A549 (cell line): ENCODE measurements at regions not wholly inside any gene's neighbourhood (a gene's known extent, or its start where the extent isn't known, plus 50 kb on each side); places are given as distances from the start of the nearest gene placed in this dataset.

Experiments
- ATAC-seq, 2 experiments: fragments of 200-7000 bp in 1 of 2; fragments of >200 bp in 1 of 2; cut with Nextera tagmentation in 1 of 2; cut with Tn5 transposase in 1 of 2; 3 replicates each; pipeline versions ENCODE4 v1.8.0 to v1.9.1; 2018 to 2020; ENCODE audit warnings: mild to moderate bottlenecking in 1 of 2, moderate library complexity in 1 of 2
- CTCF ChIA-PET: fragments of 300-600 bp; sonication (Branson Sonifier 250); formaldehyde crosslinking; extraction: SDS; loops from one replicate; lab custom pipeline; 2021; ENCODE audit warnings: antibody characterized with exemption, inconsistent platforms; lab: Yijun Ruan, JAX
- POLR2A ChIA-PET: fragments of 350-600 bp; formaldehyde crosslinking; extraction: SDS; loops from one replicate; lab custom pipeline; 2021; ENCODE audit warnings: antibody characterized with exemption, inconsistent platforms; lab: Yijun Ruan, JAX
- DNase-seq, 2 experiments: peaks; one replicate each; pipeline versions ENCODE4 v3.0.0 to v3.0.0-alpha.2; 2011 to 2016; ENCODE audit warnings: low read depth in 1 of 2, low spot score in 1 of 2
- FAIRE-seq: peaks from 2 replicates; lab custom pipeline; 2011; peaks lifted over from hg19 to GRCh38; lab: Jason Lieb, UNC
- H3K27ac ChIP-seq, 2 experiments: fragments of >200 bp; sonication (Bioruptor Twin); formaldehyde crosslinking; 3 replicates each; pipeline ENCODE4 v1.5.1; 2016 to 2017
- H3K4me1 ChIP-seq: fragments of >200 bp; sonication (Bioruptor Twin); formaldehyde crosslinking; 3 replicates; pipeline ENCODE4 v1.6.1; 2016
- H3K4me2 ChIP-seq: fragments of >200 bp; sonication (Bioruptor Twin); formaldehyde crosslinking; 3 replicates; pipeline ENCODE4 v1.6.1; 2016
- H3K4me3 ChIP-seq: fragments of >200 bp; sonication (Bioruptor Twin); formaldehyde crosslinking; 3 replicates; pipeline ENCODE4 v1.5.1; 2016
- H3K9me3 ChIP-seq: fragments of >200 bp; sonication (Bioruptor Twin); formaldehyde crosslinking; 3 replicates; pipeline ENCODE4 v1.6.1; 2016
- BHLHE40 ChIP-seq: IDR thresholded peaks from 2 replicates; pipeline ENCODE4 v1.6.1; 2012; ENCODE audit warnings: low read depth, low read length, inconsistent platforms
- CHD4 ChIP-seq: fragments of 200-600 bp; sonication (generic); IDR thresholded peaks from 2 replicates; pipeline ENCODE4 v1.6.1; 2016; ENCODE audit warnings: antibody characterized with exemption, mild to moderate bottlenecking, borderline replicate concordance
- CTCF ChIP-seq: fragments of >200 bp; sonication (Bioruptor Twin); formaldehyde crosslinking; IDR thresholded peaks from 3 replicates; pipeline ENCODE4 v1.5.1; 2016
- E2F6 ChIP-seq: IDR thresholded peaks from 2 replicates; pipeline ENCODE4 v1.6.1; 2012; ENCODE audit warnings: low read depth, borderline replicate concordance
- EHF ChIP-seq: fragments of 250-450 bp; sonication (Bioruptor Pico); IDR thresholded peaks from 2 replicates; pipeline ENCODE4 v1.5.0; 2020; ENCODE audit warnings: mild to moderate bottlenecking
- ELK1 ChIP-seq: fragments of 150-350 bp; IDR thresholded peaks from 2 replicates; pipeline ENCODE4 v1.6.1; 2014; ENCODE audit warnings: low read depth, mild to moderate bottlenecking, low read length
- FOSB ChIP-seq: fragments of 250-450 bp; sonication (Bioruptor Pico); IDR thresholded peaks from 2 replicates; pipeline ENCODE4 v1.5.0; 2020; ENCODE audit warnings: mild to moderate bottlenecking, moderate library complexity
- GATA3 ChIP-seq: IDR thresholded peaks from 2 replicates; pipeline ENCODE4 v1.6.1; 2012; ENCODE audit warnings: borderline replicate concordance
- HDAC2 ChIP-seq: fragments of 200-600 bp; sonication (generic); IDR thresholded peaks from 2 replicates; pipeline ENCODE4 v1.6.1; 2016
- HES2 ChIP-seq: fragments of >200 bp; sonication (Bioruptor Twin); formaldehyde crosslinking; IDR thresholded peaks from 2 replicates; pipeline ENCODE4 v1.6.1; 2016
- HEYL ChIP-seq: fragments of 250-450 bp; sonication (Bioruptor Pico); IDR thresholded peaks from 2 replicates; pipeline ENCODE4 v1.8.0; 2021; ENCODE audit warnings: mild to moderate bottlenecking, moderate library complexity
- HOXA7 ChIP-seq: fragments of 250-450 bp; sonication (Bioruptor Pico); IDR thresholded peaks from 2 replicates; pipeline ENCODE4 v1.5.0; 2020; ENCODE audit warnings: mild to moderate bottlenecking, moderate library complexity
- HOXB5 ChIP-seq: fragments of 250-450 bp; sonication (Bioruptor Pico); IDR thresholded peaks from 2 replicates; pipeline ENCODE4 v1.5.0; 2020; ENCODE audit warnings: mild to moderate bottlenecking, moderate library complexity
- JUNB ChIP-seq: fragments of >200 bp; sonication (Bioruptor Twin); formaldehyde crosslinking; IDR thresholded peaks from 2 replicates; pipeline ENCODE4 v1.6.1; 2016
- MAX ChIP-seq: IDR thresholded peaks from 2 replicates; pipeline ENCODE4 v1.6.1; 2012
- MAZ ChIP-seq: fragments of 150-350 bp; IDR thresholded peaks from 2 replicates; pipeline ENCODE4 v1.6.1; 2014; ENCODE audit warnings: antibody characterized with exemption, low read depth, low read length, borderline replicate concordance
- MYC ChIP-seq: IDR thresholded peaks from 2 replicates; pipeline ENCODE4 v1.6.1; 2012; ENCODE audit warnings: mild to moderate bottlenecking, inconsistent platforms, low read length, improper control_type of control experiment, borderline replicate concordance
- NPAS2 ChIP-seq: fragments of 250-450 bp; sonication (Bioruptor Pico); IDR thresholded peaks from 2 replicates; pipeline ENCODE4 v1.8.0; 2022; ENCODE audit warnings: mild to moderate bottlenecking, moderate library complexity, borderline replicate concordance
- NR3C1 ChIP-seq: fragments of >200 bp; sonication (Bioruptor Twin); formaldehyde crosslinking; IDR thresholded peaks from 3 replicates; pipeline ENCODE4 v1.6.1; 2017
- PBX3 ChIP-seq: IDR thresholded peaks from 2 replicates; pipeline ENCODE4 v1.6.1; 2012
- PHF8 ChIP-seq: fragments of 200-600 bp; sonication (generic); IDR thresholded peaks from 2 replicates; pipeline ENCODE4 v1.6.1; 2016; ENCODE audit warnings: low read depth, mild to moderate bottlenecking, antibody characterized with exemption, moderate library complexity, borderline replicate concordance
- POLR2A ChIP-seq: IDR thresholded peaks from 2 replicates; pipeline ENCODE4 v1.6.1; 2012; ENCODE audit warnings: mild to moderate bottlenecking, low read length
- RAD21 ChIP-seq, 2 experiments: fragments of >200 bp in 1 of 2; sonication (Bioruptor Twin) in 1 of 2; formaldehyde crosslinking in 1 of 2; IDR thresholded peaks in 1 of 2; conservative IDR thresholded peaks in 1 of 2; 2 replicates in 1 of 2; 3 replicates in 1 of 2; pipeline ENCODE4 v1.6.1; 2012 to 2018; ENCODE audit warnings: inconsistent platforms in 1 of 2
- RARB ChIP-seq: fragments of 250-450 bp; sonication (Bioruptor Pico); IDR thresholded peaks from 2 replicates; pipeline ENCODE4 v1.8.0; 2021; ENCODE audit warnings: mild to moderate bottlenecking, moderate library complexity
- REST ChIP-seq: fragments of 200-600 bp; sonication (generic); IDR thresholded peaks from 2 replicates; pipeline ENCODE4 v1.6.1; 2016; ENCODE audit warnings: antibody characterized with exemption, mild to moderate bottlenecking, moderate library complexity
- RNF2 ChIP-seq: fragments of 200-600 bp; sonication (generic); IDR thresholded peaks from 2 replicates; pipeline ENCODE4 v1.6.1; 2016; ENCODE audit warnings: low read depth, mild to moderate bottlenecking, antibody characterized with exemption, moderate library complexity, borderline replicate concordance
- SREBF2 ChIP-seq: fragments of 450-650 bp; IDR thresholded peaks from 2 replicates; pipeline ENCODE4 v1.6.1; 2014; ENCODE audit warnings: mild to moderate bottlenecking, moderate library complexity
- TFCP2L1 ChIP-seq: fragments of 250-450 bp; sonication (Bioruptor Pico); IDR thresholded peaks from 2 replicates; pipeline ENCODE4 v1.5.0; 2021; ENCODE audit warnings: mild to moderate bottlenecking
- USF2 ChIP-seq: fragments of 450-650 bp; IDR thresholded peaks from 2 replicates; pipeline ENCODE4 v1.6.1; 2014; ENCODE audit warnings: antibody characterized with exemption
- WGBS: methylation state at CpG from one replicate; pipeline ENCODE4 v1.1.6; 2017; ENCODE audit errors: missing lambda C conversion rate; 5-methylcytosine and 5-hydroxymethylcytosine counted together

- no peaks in the 10 kb centered on the region for H3K9me3 ChIP-seq
- no peak for DNase-seq
- WGBS = 0% methylated on average over 3 of the region's 3 CpGs
- CTCF ChIA-PET = no interaction called here
- no peaks in the 10 kb centered on the region for H3K4me1 ChIP-seq
- H3K4me2 ChIP-seq = no peak overlapping the region
- H3K4me3 ChIP-seq = no peak overlapping the region
- POLR2A ChIA-PET = no interaction called here
- H3K27ac ChIP-seq = no peak overlapping the region
- TF ChIP-seq PHF8 (no peak), HOXB5 (CRISPR knock-in tag) (no peak), PBX3 (no peak), NPAS2 (CRISPR knock-in tag) (no peak), HOXA7 (CRISPR knock-in tag) (no peak), MAX (no peak), SREBF2 (no peak), REST (no peak), MAZ (no peak), HEYL (CRISPR knock-in tag) (no peak), ELK1 (no peak), FOSB (CRISPR knock-in tag) (no peak), HDAC2 (no peak), EHF (CRISPR knock-in tag) (no peak), RAD21 (conservative IDR thresholded peaks at IDR 0.05 in 1 of 2, IDR thresholded peaks at IDR 0.05 in 1 of 2) (no peak)
- no peak for FAIRE-seq
- no peak for ATAC-seq
Measured at GRCh38 chr18:37654034-37654433, 88.4 kb upstream of the CELF4 start.

GRCh38 chr18:37653618-37654017 lies 88.0 kb upstream of the CELF4 start:
- H3K4me2 ChIP-seq = no peak overlapping the region
- whole genome bisulfite sequencing = 2% methylated on average over 2 of the region's 2 CpGs
- H3K27ac ChIP-seq = no peak overlapping the region
- TF ChIP-seq CTCF (no peak), JUNB (no peak), MYC (no peak), RNF2 (no peak), GATA3 (no peak), HES2 (no peak), POLR2A (no peak), USF2 (no peak), RARB (CRISPR knock-in tag) (no peak), E2F6 (no peak), BHLHE40 (no peak), FOSB (CRISPR knock-in tag) (no peak), TFCP2L1 (CRISPR knock-in tag) (no peak), NR3C1 (no peak), CHD4 (no peak)
- TF ChIP-seq, all 56 proteins: peak for 0
- DNase-seq (no peak), FAIRE-seq (no peak), ATAC-seq (no peak)
- Histone ChIP-seq H3K9me3 (no peaks in the 10 kb centered on the region), H3K4me3 (no peak overlapping the region), H3K4me1 (no peaks in the 10 kb centered on the region)
- POLR2A ChIA-PET = no interaction called here
- CTCF ChIA-PET = no interaction called here
